GM12864 (cell line): ENCODE measurements at regions not wholly inside any gene's neighbourhood (a gene's known extent, or its start where the extent isn't known, plus 50 kb on each side); places are given as distances from the start of the nearest gene placed in this dataset.

Source experiments
- DNase-seq: peaks from one replicate; pipeline ENCODE4 v3.0.0-alpha.2; 2011; ENCODE audit warnings: low read depth
- H3K4me3 ChIP-seq: 2 replicates; pipeline ENCODE4 v1.5.1; 2011; ENCODE audit warnings: mild to moderate bottlenecking, low read depth, low read length, control low read depth
- CTCF ChIP-seq: IDR thresholded peaks from 2 replicates; pipeline ENCODE4 v1.5.1; 2011; ENCODE audit warnings: low read depth, mild to moderate bottlenecking, moderate library complexity, low read length, control low read depth, inconsistent platforms; ENCODE audit errors: missing control alignments

- no peak overlapping the region for H3K4me3 ChIP-seq
- no peak for TF ChIP-seq CTCF
- DNase-seq: no peak
Observed at GRCh38 chrX:40485973-40486372, 94.8 kb upstream of the ATP6AP2 start.

GRCh38 chrX:40485102-40485826 lies 95.5 kb upstream of the ATP6AP2 start:
- no peak for TF ChIP-seq CTCF
- H3K4me3 ChIP-seq: no peak overlapping the region
- no peak for DNase-seq

GRCh38 chrX:40484408-40485091 lies 96.2 kb upstream of the ATP6AP2 start:
- no peak for DNase-seq
- no peak overlapping the region for H3K4me3 ChIP-seq
- no peak for TF ChIP-seq CTCF

GRCh38 chrX:40483502-40483901 lies 97.3 kb upstream of the ATP6AP2 start:
- no peak for DNase-seq
- H3K4me3 ChIP-seq: no peak overlapping the region
- no peak for TF ChIP-seq CTCF

- no peak overlapping the region for H3K4me3 ChIP-seq
- DNase-seq: no peak
Observed at GRCh38 chrX:40479777-40480318, 100.9 kb upstream of the ATP6AP2 start.

GRCh38 chrX:40478474-40479065 lies 102.2 kb upstream of the ATP6AP2 start:
- no peak for DNase-seq

More at GRCh38 chrX:40479777-40480318, 100.9 kb upstream of the ATP6AP2 start:
- TF ChIP-seq CTCF: no peak

More at GRCh38 chrX:40478474-40479065, 102.2 kb upstream of the ATP6AP2 start:
- TF ChIP-seq CTCF: no peak
- H3K4me3 ChIP-seq: no peak overlapping the region
